SIG-M5 treated with dmso at 0.1 percent for 504 hours (cell line): ENCODE measurements at regions not wholly inside any gene's neighbourhood (a gene's known extent, or its start where the extent isn't known, plus 50 kb on each side); places are given as distances from the start of the nearest gene placed in this dataset.
A peak's percentile ranks its signal among the peaks of the same experiment; 100 is the strongest.

ENCODE experiments used
- DNase-seq: peaks from one replicate; lab custom pipeline; 2025; ENCODE audit not compliant: unreplicated experiment; lab: John Stamatoyannopoulos, UW

DNA sequence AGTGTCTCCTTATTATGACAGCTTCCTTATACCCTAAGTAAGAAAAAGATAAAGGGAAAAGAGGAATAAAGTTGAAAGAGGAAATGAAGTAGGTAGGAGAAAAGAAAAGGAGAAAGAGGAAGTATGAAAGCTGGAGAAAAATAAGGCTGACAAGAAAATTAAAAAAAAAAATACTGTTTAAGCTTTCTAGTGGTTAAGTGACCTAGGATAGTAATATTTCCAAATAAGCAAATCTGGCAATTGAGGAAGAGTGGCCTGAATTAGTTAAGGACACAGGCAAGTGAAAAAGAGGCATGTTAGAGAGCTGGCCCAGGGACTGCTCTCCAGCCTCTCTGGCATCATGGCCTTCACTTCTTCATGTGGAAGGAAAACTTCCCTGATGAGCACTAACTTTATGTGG, 76.5 kb upstream of the ADGRF1 start:
- DNase-seq = peak; percentile 25

DNA sequence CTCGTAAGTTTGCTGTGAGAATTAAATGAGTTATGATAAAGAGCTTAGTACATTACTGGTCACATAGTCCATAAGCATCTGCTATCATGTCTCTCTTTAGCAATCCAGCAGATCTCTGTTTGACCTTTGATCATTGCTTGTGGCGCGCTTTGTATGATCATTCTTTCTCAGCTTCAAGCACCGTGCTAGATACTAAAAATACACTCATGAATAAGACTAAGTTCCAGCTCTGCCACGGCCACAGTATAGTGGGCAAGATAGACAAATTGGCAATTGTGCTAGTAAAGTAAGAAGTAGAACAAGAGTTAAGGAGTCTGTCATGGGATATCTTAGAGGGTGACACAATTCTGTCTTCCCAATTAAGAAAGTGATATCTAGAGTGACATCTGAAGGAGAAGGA, 75.2 kb upstream of the ADGRF1 start:
- DNase-seq = no peak

DNA sequence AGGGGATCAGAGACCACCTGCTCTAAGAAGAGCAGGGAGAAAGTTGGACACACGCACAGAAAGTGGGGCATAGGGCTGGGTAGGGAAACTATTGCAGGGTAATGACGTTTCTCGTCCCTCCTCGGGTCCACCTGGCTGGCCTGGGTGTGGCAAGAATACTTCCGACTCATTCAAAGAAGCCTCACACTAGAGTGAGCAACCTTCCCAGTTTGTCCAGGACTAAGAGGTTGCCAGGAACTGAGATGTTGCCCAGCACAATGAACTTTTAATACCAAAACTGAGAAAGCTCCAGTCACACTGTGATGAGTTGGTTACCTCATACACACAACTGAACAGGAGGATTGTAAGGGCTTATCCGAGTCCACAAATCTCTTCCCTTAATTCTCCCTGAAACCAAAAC, 74.5 kb upstream of the ADGRF1 start:
- no peak for DNase-seq

DNA sequence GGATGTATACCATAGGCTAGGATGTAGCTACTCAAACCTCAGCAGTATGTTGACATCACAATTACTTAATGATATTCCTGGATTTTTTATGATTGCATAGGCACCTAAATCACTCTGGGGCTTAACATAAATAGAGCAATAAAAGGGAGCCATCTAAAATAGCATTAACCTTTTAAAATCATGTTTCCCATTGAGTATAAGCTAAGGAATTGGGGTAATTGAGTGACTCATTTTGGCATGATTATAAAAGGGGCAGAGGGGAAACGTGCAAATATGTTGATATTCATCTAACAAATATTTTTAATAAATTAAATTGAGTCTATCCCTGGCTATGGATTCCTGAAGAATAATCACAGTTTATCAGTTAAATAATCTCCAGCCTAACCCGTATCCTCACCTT, 74.0 kb upstream of the ADGRF1 start:
- DNase-seq = no peak

DNA sequence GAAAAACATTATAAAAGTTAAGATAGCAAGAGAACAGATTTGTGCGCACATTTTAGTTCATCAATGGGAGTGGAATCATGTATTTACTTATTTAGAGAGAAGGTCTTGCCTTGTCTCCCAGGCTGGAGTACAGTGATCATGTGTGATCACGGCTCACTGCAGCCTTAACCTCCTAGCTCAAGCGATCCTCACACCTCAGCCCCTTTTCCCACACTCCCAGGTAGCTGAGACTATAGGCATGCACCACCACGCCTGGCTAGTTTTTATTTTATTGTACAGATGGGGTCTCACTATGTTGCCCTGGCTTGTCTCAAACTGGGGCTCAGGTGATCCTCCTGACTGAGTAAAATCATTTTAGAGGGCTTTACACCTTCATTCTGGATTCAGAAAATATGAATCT, 72.3 kb upstream of the ADGRF1 start:
- DNase-seq = no peak

DNA sequence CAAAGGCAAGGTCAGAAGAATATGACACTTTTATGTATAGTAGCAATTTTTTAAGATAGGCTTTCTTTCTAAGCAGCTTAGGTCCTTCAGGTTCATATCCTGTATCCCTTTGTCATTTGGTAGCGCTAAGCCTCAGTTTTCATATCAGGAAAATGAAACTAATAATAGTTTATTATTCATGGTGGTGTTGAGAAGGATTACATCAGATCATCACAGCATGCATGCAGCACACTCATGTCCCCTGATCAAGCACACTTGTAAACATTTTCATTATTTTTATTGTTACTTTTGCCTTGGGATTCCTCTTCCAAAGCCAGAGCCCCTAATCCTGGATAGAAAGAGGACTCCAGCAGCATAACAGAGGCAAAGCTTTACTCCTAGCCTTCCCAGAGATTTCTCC, 70.2 kb upstream of the ADGRF1 start:
- DNase-seq = no peak

DNA sequence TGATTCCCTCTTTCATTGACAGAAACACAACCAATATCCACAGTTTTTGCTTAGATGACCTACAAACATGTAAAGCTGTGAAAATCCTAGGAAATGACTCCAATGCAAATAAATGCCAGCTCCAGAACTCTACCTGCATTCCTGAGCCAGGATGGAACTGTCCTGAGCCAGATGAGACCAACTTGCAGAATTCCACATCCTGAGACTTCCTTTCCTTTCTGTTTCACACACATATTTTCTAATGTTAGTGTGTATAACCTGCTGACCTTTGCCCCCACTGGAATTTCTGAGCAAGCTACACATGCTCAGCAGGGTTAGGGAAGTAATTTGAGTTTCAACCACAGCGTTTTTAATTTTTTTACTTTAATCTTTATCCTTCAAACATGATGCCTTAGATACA, 69.6 kb upstream of the ADGRF1 start:
- DNase-seq = peak; percentile 37

DNA sequence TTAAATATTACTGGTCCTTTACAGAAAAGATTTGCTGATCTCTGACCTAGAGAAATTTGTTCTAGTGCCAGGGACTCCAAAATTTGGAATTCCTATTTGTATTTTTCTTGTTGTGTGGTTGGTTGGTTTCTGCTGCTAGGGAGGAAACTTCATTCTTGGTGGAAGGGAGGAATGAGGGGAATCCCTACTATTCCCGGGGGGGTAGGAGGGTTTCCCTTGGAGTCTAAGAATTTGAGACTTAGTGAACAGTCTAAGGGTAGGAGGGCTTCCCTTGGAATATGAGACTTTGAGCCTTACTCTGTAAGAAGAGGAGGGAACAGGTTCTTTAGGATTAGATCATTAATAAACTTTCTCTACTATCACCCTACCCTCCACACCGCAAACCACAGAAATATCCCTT, 67.1 kb upstream of the ADGRF1 start:
- no peak for DNase-seq

DNA sequence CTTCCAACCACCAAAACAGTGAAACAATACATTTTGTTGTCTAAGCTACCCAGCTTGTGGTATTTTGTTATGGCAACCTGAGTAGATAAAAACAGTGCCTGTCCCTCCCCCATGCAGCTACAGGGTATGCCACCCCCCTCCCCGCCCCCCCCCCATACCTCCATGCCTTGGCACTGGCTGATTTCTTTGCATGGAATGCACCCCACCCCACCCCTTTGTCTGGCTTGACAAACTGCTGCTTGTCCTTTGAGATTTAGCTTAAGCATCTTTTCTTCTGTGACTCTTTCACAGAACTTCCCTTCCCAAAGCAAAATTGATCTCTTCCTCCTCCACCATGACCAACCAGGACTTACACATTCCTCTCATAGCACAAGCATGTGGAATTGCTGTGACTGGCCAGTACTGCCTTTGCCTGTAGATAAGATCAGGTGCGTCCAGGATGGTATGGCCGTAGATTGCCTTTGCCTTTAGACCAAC, 64.6 kb upstream of the ADGRF1 start:
- DNase-seq = no peak

DNA sequence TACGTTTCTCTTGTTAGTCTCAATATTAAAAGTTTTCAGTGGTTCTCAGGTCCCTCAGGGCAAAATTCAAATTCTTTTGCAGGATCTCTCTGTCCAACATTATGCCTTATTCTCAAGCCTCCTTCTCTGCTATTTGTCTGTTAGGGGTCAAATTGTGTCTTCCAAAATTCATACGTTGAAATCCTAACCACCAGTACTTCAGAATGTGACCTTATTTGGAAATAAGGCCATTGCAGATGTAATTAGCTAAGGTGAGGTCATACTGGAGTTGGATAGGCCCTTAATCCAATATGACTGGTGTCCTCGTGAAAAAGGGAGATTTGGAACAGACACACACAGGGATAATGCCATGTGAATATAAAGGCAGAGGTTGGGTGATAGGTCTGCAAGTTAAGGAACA, 64.1 kb upstream of the ADGRF1 start:
- DNase-seq = no peak

DNA sequence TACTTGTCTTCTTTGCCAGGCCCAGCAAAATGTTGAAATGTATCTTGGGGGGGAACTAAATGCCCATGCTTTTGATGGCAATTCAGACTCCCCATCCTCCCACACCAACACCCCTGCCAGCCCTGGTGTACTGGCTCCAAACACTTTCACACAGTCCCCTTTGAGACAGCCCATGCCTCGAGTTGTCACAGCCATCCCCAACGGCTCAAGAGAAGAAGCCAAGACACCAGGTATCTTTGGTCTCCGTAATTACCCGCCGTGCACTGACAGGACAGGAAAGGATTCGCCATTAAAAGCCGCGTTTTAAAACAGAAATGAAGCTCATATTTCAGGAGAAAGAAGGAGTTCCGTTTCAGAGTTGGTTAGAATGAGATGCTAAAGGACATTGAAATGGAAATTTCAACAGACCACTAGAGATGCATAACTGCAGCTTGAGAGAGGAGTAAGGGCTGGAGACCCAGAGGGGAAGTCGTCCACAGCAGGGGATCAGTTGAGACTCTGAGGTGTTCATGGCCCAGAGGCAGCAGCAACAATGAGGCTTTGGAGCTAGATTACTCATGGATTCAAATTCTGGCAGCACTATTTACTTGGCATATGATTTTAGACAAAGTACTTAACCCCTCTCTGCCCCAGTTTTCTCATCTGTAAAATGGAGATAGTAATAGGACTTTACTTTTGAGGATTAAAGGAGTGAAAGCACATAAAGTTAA, 63.5 kb upstream of the ADGRF1 start:
- DNase-seq = no peak

DNA sequence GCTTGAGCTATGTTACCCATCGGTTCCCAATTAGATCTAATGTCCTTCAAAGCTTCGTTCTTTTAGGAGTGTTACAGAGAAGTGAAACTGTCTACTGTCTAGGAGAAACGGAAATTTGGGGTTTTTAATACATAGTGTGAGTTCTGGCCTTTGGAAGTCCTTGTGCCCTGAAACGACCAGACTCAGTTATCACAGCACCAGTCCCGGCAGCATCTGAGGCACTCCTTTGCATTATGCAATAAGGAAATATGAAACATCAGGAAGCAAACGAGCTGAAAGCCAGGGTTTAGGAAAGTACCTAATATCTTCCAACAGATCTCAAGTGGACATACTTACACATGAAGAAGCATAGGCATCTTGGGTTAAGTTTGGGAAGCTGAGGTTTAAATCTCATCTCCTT, 61.8 kb upstream of the ADGRF1 start:
- DNase-seq = peak; percentile 65

DNA sequence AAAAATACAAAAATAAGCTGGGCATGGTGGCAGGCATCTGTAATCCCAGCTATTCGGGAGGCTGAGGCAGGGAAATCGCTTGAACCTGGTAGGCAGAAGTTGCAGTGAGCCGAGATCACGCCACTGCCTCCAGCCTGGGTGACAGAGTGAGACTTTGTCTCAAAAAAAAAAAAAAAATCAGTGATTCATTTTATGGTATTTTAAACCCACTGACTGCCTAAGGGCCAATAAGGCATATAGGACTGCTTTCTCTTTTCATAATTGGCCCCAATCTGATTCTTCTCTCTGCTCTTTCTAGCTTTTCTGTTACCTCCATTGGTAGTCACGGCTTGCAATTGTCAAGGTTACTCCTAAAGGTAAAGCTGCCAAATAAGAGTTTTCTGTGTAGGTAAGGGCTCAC, 60.2 kb upstream of the ADGRF1 start:
- no peak for DNase-seq

DNA sequence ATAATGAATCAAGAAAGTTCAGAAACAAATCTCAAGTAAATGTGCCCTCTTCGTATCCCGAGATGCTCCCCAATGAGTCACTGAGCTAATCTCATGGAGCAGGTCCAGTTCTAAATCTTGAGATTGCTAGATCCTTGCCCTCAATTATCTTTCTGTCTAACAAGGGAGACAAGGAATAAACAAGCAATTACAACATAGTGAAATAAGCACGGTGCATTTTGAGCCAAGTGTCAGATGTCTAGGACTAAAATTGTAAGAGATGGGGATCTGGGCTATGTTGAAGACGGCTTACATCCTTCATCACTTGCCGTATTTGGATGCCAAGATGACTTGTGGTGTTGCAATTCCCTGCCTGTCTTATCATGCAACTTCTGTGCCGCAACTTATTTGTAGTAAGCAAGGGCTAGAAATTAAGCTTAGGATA, 56.5 kb upstream of the ADGRF1 start:
- DNase-seq = no peak

DNA sequence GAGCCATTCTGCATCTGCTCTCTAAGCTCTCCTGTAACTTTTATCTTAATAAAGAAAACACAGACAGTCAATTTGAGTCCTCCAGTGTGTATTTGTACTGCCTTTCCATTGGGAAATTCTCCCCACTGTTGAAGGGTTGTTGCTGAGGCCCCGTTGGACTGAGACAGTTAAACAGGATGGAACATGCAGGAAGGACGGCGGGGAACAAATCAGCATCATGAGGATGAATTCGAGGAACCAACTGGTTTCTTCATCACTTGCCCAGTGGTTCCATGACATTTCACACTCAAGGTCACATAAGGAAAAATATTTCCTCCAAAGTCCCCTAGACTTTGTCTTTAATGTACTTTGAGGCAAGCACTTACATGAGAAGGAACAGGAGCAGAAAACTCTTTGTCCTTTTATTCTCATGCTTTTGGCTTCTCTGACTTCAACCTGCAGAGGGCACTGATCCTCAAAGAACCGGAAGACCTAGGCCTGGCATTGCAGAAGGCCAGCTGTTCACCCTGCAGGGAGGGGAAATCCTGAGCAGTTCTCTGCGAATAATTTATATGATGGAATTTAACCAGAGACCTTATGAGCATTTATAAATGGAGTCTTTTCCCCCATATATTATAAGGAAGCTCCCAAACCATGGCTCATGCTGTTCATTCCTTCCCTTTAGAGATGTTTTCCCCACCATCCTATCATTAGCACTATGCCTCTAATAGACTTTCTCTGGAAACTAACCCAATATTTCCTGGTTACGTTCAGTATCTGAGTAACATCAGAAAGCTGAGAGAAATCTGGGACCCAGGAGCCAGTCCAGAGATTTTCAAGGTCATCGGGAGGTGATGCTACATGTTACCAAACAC, 55.2 kb upstream of the ADGRF1 start:
- DNase-seq = peak; percentile 72

DNA sequence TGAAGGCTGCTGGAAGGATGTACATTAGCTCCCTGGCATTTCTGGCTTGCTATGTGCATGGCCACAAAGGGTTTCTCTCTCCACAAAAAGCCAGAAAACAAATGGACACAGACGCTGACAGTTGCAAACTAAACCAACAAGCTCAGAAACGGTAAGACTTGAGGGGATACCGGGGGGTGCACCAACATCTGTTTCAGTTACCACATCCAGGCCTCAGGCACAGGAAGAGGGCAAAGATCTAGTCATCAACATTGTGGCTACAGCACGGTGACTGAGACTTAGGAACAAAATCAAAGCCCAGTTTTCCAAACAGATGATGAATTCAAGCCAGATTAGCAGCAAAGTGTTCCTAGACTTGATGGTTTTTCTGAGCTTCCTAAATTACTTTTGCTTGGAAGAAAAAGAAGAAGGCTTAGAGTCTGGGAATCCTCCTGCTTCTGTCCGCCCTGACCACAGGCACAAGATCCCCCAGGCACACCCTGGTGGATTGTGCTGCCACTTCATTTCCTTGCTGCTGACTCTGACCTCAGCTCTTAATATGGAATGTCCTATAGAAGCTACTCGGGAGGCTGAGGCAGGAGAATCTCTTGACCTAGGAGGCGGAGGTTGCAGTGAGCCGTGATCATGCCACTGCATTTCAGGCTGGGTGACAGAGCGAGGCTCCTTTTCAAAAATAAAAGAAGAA, 54.2 kb upstream of the ADGRF1 start:
- no peak for DNase-seq

DNA sequence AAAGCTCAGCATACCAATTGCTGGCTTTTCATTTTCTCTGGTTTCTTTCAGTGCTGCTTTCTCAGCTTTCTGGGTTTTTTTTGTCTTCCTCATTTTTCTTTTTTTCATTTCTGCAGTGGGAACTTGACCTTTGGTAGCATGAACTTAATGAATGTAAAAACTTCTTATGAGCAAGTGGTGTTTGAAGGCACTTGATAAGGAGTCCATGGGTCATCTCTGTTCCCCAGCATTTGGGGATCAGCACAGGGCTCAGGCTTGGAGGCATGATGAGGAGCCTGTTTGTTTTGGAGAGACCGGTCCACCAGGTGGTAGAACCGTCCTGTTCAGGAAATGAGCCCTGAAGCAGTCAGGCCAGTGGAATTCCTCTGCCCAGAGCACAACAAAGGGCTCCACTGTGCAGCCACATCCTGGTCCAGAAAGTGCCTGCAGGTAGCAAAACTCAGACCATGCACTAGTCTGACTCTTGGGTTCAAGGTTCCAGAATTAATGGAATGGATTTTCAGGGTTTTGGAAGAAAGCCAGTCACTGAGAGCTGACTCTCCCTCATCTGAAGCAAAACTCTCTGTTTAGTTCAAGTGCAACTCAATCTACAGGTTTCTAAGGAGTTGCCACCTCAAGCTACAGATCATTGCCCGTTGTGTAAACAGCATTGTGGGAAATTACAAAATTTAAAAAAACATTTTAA, 52.3 kb upstream of the ADGRF1 start:
- peak; percentile 4 for DNase-seq

DNA sequence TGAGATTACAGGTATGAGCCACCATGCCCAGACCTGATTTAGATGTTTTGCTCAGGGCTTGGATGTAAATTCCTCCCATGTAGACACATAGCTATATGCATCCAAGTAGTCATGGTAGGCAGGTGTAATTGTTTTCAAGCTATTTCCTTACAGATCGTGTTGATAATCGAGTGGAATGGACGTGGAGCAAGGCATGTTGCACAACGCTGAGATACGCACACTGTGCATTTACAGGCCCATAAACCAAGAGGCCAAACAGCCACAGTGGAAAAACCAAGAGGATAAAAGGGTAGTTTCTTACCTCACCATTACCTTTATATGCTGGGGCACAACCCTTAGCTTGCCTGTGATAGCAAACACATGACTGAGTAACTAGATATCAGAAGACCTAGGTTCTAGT, 51.0 kb upstream of the ADGRF1 start:
- DNase-seq = no peak

DNA sequence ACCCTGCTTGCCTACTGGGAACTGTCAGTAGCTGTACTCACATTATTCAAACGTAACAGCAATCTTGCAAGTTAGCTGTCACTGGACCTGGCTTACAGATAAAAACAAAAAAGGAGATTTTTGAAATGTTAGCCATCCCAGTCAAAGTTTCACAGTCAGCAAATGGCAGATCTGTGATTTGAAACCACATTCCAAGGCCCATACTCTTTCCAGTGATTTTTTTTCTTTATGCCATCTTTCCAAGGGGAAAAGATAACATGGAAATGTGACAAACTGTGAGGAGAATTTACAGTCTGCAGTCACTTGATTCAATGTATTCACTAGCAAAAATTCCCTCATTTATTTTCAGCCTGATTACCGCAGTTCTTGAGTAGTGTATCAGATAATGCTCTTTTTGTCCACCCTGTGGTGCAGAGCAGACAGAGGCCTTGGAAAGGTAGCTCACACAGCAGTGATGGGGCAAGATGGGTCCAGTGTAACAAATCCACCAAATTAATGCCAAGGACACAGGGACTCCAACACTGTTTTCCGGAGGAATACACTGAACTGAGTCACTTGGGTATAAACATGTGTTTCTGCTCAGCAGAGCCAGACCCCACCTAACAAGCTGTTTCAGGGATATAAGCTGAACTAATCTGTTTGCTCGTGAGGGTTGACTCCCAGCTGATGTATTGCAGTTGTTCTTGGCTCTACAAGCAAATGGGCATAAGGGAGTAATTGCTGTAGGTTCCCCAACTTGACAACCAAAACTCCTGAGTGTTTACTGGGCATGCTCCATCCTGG, 49.9 kb upstream of the ADGRF1 start:
- no peak for DNase-seq
